Lower lobe of right lung (tissue), 2 donors: ENCODE measurements at regions not wholly inside any gene's neighbourhood (a gene's known extent, or its start where the extent isn't known, plus 50 kb on each side); places are given as distances from the start of the nearest gene placed in this dataset. TPM values are rescaled to one million over a fixed set of nuclear protein-coding genes. Genes with fewer than 3 reads are reported as not detected.

Source experiments
- ATAC-seq, 2 donors: fragments of 200-7000 bp; cut with Tn5 transposase; one replicate each; pipeline ENCODE4 v1.9.1; 2020 to 2022; ENCODE audit warnings: mild to moderate bottlenecking in 2 of 2, moderate library complexity in 2 of 2
- DNase-seq: peaks from one replicate; pipeline ENCODE4 v3.0.0-alpha.2; 2020
- H3K27ac ChIP-seq: fragments of 200-600 bp; one replicate; pipeline ENCODE4 v1.8.0; 2022
- H3K27me3 ChIP-seq: fragments of 200-600 bp; one replicate; pipeline ENCODE4 v1.8.0; 2022; ENCODE audit warnings: low read depth
- H3K36me3 ChIP-seq: fragments of 200-600 bp; one replicate; pipeline ENCODE4 v1.8.0; 2022; ENCODE audit warnings: mild to moderate bottlenecking
- H3K4me1 ChIP-seq: fragments of 200-600 bp; one replicate; pipeline ENCODE4 v1.8.0; 2022
- H3K4me3 ChIP-seq: fragments of 200-600 bp; one replicate; pipeline ENCODE4 v1.8.0; 2022; ENCODE audit warnings: mild to moderate bottlenecking
- H3K9me3 ChIP-seq: fragments of 200-600 bp; one replicate; pipeline ENCODE4 v1.8.0; 2022
- CTCF ChIP-seq: fragments of 200-600 bp; IDR thresholded peaks from one replicate; pipeline ENCODE4 v1.8.0; 2022; ENCODE audit warnings: antibody characterized with exemption, mild to moderate bottlenecking
- intact Hi-C: fragments of 100-400 bp; cut with DNase I; formaldehyde crosslinking; loops from one replicate; pipeline ENCODE4 v1.11.0; 2022
- microRNA-seq: library from miRNA; unstranded; fragments of <30 nt; microRNA quantifications from one replicate; pipeline ENCODE4 v1.2.0, GENCODE V29; 2020; ENCODE audit warnings: borderline number of aligned reads
- donor health status: DM: no; HTN: yes; CAD: no; lungs with severe emphysema.

- intact Hi-C loops = no loop called here
- H3K4me3 ChIP-seq = no peak overlapping the region
- no peaks in the 10 kb centered on the region for H3K27me3 ChIP-seq
- H3K27ac ChIP-seq = no peak overlapping the region
- DNase-seq (no peak), ATAC-seq (no peak)
- no peaks in the 10 kb centered on the region for H3K36me3 ChIP-seq
- no peak for TF ChIP-seq CTCF
- H3K9me3 ChIP-seq = no peaks in the 10 kb centered on the region
- no peaks in the 10 kb centered on the region for H3K4me1 ChIP-seq
Observed at GRCh38 chr3:96755519-96755918, 58.9 kb upstream of the EPHA6 start.

- Histone ChIP-seq H3K36me3 (no peaks in the 10 kb centered on the region), H3K9me3 (no peaks in the 10 kb centered on the region), H3K4me1 (no peaks in the 10 kb centered on the region), H3K27ac (no peak overlapping the region), H3K4me3 (no peak overlapping the region), H3K27me3 (no peaks in the 10 kb centered on the region)
- intact Hi-C loops = no loop called here
- ATAC-seq (no peak), DNase-seq (no peak)
- no peak for TF ChIP-seq CTCF
Observed at GRCh38 chr3:96756516-96756915, 57.9 kb upstream of the EPHA6 start.

- H3K36me3 ChIP-seq = no peaks in the 10 kb centered on the region
- no peaks in the 10 kb centered on the region for H3K4me1 ChIP-seq
- intact Hi-C loops = no loop called here
- TF ChIP-seq CTCF = no peak
- no peak overlapping the region for H3K4me3 ChIP-seq
- no peak overlapping the region for H3K27ac ChIP-seq
- no peaks in the 10 kb centered on the region for H3K9me3 ChIP-seq
- no peak for DNase-seq
- no peak for ATAC-seq
- no peaks in the 10 kb centered on the region for H3K27me3 ChIP-seq
Observed at GRCh38 chr3:96760956-96761355, 53.4 kb upstream of the EPHA6 start.

Small RNA genes in the stretch of these regions (microRNA-seq; reads per million reads assigned to microRNA genes)
- gene MIR8060 = not detected
